Activated CD4-positive, alpha-beta T cell treated with anti-CD3 and anti-CD28 coated beads, Interleukin-10, Interleukin-2, amounts not matched to agents 100 ng/mL and 50 ng/mL, durations not matched to agents 16 hours and 8 hours (primary cell): ENCODE measurements at regions not wholly inside any gene's neighbourhood (a gene's known extent, or its start where the extent isn't known, plus 50 kb on each side); places are given as distances from the start of the nearest gene placed in this dataset.
"Not testable (repeated sequence)": the region's sequence is repeated elsewhere in the genome, so short reads cannot be mapped to it uniquely, and the experiment has no call there.

ENCODE experiments used
- DNase-seq: peaks from one replicate; pipeline ENCODE4 v3.0.0-alpha.2; 2020

GRCh38 chr9:41016699-41017098 lies 111.8 kb downstream of the FOXD4L6 start:
- DNase-seq, result not testable (repeated sequence)

- not testable (repeated sequence) for DNase-seq
Measured at GRCh38 chr9:40999952-41000700, 128.4 kb downstream of the FOXD4L6 start.

GRCh38 chr9:40995490-40995889 lies 133.0 kb downstream of the FOXD4L6 start:
- DNase-seq, result not testable (repeated sequence)

- DNase-seq, result not testable (repeated sequence)
Measured at GRCh38 chr9:40993842-40994241, 134.6 kb downstream of the FOXD4L6 start.

GRCh38 chr9:40993375-40993774 lies 135.1 kb downstream of the FOXD4L6 start:
- DNase-seq, result not testable (repeated sequence)

GRCh38 chr9:40992472-40992821 lies 136.0 kb downstream of the FOXD4L6 start:
- DNase-seq, result not testable (repeated sequence)

- peak; percentile 99 for DNase-seq
Measured at GRCh38 chr9:40991741-40992471, 136.6 kb downstream of the FOXD4L6 start.

GRCh38 chr9:40991100-40991740 lies 137.3 kb downstream of the FOXD4L6 start:
- DNase-seq, result peak; percentile 37

- not testable (repeated sequence) for DNase-seq
Measured at GRCh38 chr9:40986332-40986731, 142.1 kb downstream of the FOXD4L6 start.

GRCh38 chr9:40975351-40975750 lies 153.1 kb downstream of the FOXD4L6 start:
- DNase-seq, result not testable (repeated sequence)

GRCh38 chr9:40974912-40975311 lies 153.6 kb downstream of the FOXD4L6 start:
- not testable (repeated sequence) for DNase-seq

- not testable (repeated sequence) for DNase-seq
Measured at GRCh38 chr9:40971773-40972172, 156.7 kb downstream of the FOXD4L6 start.

- DNase-seq, result not testable (repeated sequence)
Measured at GRCh38 chr9:40970340-40970739, 158.1 kb downstream of the FOXD4L6 start.

GRCh38 chr9:40962461-40962860 lies 166.0 kb downstream of the FOXD4L6 start:
- DNase-seq, result not testable (repeated sequence)

- DNase-seq, result not testable (repeated sequence)
Measured at GRCh38 chr9:40951876-40952494, 176.5 kb downstream of the FOXD4L6 start.

GRCh38 chr9:40946228-40946627 lies 182.3 kb downstream of the FOXD4L6 start:
- DNase-seq, result not testable (repeated sequence)

GRCh38 chr9:40942730-40943129 lies 185.8 kb downstream of the FOXD4L6 start:
- not testable (repeated sequence) for DNase-seq

- not testable (repeated sequence) for DNase-seq
Measured at GRCh38 chr9:40939888-40940209, 188.6 kb downstream of the FOXD4L6 start.

GRCh38 chr9:40939201-40939887 lies 189.1 kb downstream of the FOXD4L6 start:
- DNase-seq, result not testable (repeated sequence)

GRCh38 chr9:40935336-40935735 lies 193.1 kb downstream of the FOXD4L6 start:
- no peak for DNase-seq

GRCh38 chr9:40934480-40934879 lies 194.0 kb downstream of the FOXD4L6 start:
- not testable (repeated sequence) for DNase-seq

- DNase-seq, result not testable (repeated sequence)
Measured at GRCh38 chr9:40930426-40930825, 198.1 kb downstream of the FOXD4L6 start.

GRCh38 chr9:40929488-40929845 lies 199.0 kb downstream of the FOXD4L6 start:
- not testable (repeated sequence) for DNase-seq
